ENCODE measurements at regions not wholly inside any gene's neighbourhood (a gene's known extent, or its start where the extent isn't known, plus 50 kb on each side); places are given as distances from the start of the nearest gene placed in this dataset.
"Not testable (repeated sequence)": the region's sequence is repeated elsewhere in the genome, so short reads cannot be mapped to it uniquely, and the experiment has no call there.

DNA sequence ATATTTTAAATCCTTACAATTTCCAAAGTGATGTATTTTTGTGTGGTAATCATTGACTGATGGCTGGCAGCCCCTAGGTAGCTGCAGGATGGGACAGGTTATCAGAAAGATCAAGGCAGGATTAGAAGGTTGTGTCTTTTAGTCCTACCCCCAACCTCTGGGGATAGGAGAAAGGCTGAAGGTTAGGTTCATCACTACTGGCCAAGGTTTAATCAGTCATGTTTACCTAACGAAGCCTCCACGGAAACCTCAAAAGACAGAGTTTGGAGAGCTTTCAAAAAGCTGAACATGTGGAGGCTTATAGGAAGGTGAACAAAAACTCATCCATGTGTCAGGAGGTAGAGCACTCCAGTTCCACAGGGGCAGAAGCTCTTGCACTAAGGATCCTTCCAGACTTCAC is 77.5 kb upstream of the CD163 start:
- TF ChIP-seq, protein P1, sequence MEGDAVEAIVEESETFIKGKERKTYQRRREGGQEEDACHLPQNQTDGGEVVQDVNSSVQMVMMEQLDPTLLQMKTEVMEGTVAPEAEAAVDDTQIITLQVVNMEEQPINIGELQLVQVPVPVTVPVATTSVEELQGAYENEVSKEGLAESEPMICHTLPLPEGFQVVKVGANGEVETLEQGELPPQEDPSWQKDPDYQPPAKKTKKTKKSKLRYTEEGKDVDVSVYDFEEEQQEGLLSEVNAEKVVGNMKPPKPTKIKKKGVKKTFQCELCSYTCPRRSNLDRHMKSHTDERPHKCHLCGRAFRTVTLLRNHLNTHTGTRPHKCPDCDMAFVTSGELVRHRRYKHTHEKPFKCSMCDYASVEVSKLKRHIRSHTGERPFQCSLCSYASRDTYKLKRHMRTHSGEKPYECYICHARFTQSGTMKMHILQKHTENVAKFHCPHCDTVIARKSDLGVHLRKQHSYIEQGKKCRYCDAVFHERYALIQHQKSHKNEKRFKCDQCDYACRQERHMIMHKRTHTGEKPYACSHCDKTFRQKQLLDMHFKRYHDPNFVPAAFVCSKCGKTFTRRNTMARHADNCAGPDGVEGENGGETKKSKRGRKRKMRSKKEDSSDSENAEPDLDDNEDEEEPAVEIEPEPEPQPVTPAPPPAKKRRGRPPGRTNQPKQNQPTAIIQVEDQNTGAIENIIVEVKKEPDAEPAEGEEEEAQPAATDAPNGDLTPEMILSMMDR (IDR thresholded peaks at IDR 0.05; ENCODE audit: insufficient read depth, low read length, poor library complexity, severe bottlenecking) = no peak

DNA sequence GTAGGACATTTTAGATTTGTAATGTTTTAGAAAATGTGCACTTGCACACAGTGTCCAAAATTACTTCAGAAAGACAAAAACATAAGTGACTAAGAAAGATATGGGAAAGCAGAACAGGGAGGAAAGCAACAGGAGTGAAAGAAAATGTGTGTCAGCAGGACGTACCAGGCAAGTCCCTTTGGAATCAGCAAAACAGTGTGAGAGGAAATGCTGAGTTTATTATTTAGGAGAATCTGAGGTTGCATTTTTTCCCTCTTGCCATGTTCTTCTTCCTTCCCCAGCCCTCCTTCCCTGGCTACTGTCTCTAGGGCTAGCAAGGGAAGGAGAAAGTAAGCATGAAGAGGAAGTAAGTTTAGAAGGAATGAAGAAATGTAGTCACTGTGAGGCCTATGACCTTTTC is 67.7 kb upstream of the CD163 start:
- H3K36me3 ChIP-seq (ENCODE audit: control insufficient read depth, insufficient read depth, low read length) = no peaks in the 10 kb centered on the region
- TF ChIP-seq, protein P1 (IDR thresholded peaks at IDR 0.05; ENCODE audit: insufficient read depth, low read length, poor library complexity, severe bottlenecking) = no peak
- no peak for DNase-seq (ENCODE audit: extremely low read depth, insufficient read length)
- H3K4me3 ChIP-seq (replicated peaks; ENCODE audit: low read depth, low read length) = no peak overlapping the region
- no peaks in the 10 kb centered on the region for H3K27me3 ChIP-seq (replicated peaks; ENCODE audit: control insufficient read depth, insufficient read depth, low read length)

More for the DNA sequence above, 77.5 kb upstream of the CD163 start:
- H3K36me3 ChIP-seq (ENCODE audit: control insufficient read depth, insufficient read depth, low read length) = no peaks in the 10 kb centered on the region
- no peak overlapping the region for H3K4me3 ChIP-seq (replicated peaks; ENCODE audit: low read depth, low read length)
- no peaks in the 10 kb centered on the region for H3K27me3 ChIP-seq (replicated peaks; ENCODE audit: control insufficient read depth, insufficient read depth, low read length)
- no peak for DNase-seq (ENCODE audit: extremely low read depth, insufficient read length)

DNA sequence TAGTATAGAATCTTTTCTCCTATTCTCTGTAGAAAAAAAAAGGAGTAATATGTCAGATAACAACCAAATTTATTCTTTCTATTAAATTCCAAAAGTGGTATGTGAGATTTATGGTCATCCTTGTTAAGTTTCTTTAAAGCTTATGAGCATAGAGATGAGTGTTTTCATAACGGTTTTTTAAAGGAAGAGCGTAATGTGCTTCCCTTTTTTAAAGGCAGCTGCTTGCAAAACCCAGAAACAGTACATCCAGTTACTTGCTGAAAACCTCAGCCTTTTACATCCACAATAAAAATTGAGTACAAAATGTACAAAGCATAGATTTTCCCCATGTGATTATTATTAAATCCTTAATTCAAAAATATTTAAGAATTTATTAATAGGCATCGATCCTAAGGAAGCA is 53.6 kb upstream of the CD163 start:
- no peaks in the 10 kb centered on the region for H3K36me3 ChIP-seq (ENCODE audit: control insufficient read depth, insufficient read depth, low read length)
- TF ChIP-seq, protein P1 (IDR thresholded peaks at IDR 0.05; ENCODE audit: insufficient read depth, low read length, poor library complexity, severe bottlenecking) = no peak
- H3K27me3 ChIP-seq (replicated peaks; ENCODE audit: control insufficient read depth, insufficient read depth, low read length) = no peaks in the 10 kb centered on the region
- H3K4me3 ChIP-seq (replicated peaks; ENCODE audit: low read depth, low read length) = no peak overlapping the region
- DNase-seq (ENCODE audit: extremely low read depth, insufficient read length) = no peak

DNA sequence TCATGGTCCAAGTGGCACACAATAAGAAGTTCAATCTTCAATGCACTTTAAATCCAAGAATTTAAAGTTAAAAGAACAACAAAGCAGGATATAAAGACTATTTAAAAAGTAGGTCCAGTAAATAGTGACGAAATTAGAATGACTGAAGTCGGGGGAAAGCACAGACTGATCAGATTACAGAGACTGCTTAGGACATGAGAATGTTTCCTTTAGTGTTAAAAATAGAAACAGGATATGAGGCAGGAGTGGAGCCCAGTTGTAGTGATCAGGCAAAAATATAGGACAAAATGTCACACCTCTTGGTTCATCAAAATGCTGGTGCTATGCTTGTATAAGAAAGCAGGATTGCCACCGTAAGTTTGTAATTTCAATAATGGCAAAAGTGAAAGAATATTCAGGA is 52.2 kb upstream of the CD163 start:
- DNase-seq (ENCODE audit: extremely low read depth, insufficient read length) = no peak
- no peak overlapping the region for H3K4me3 ChIP-seq (replicated peaks; ENCODE audit: low read depth, low read length)
- TF ChIP-seq, protein P1 (IDR thresholded peaks at IDR 0.05; ENCODE audit: insufficient read depth, low read length, poor library complexity, severe bottlenecking) = no peak
- H3K36me3 ChIP-seq (ENCODE audit: control insufficient read depth, insufficient read depth, low read length) = no peaks in the 10 kb centered on the region
- no peaks in the 10 kb centered on the region for H3K27me3 ChIP-seq (replicated peaks; ENCODE audit: control insufficient read depth, insufficient read depth, low read length)

DNA sequence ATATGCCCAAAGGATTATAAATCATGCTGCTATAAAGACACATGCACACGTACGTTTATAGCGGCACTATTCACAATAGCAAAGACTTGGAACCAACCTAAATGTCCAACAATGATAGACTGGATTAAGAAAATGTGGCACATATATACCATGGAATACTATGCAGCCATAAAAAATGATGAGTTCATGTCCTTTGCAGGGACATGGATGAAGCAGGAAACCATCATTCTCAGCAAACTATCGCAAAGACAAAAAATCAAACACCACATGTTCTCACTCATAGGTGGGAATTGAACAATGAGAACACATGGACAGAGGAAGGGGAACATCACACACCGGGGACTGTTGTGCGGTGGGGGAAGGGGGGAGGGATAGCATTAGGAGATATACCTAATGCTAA is 51.3 kb upstream of the CD163 start:
- not testable (repeated sequence) for H3K4me3 ChIP-seq (replicated peaks; ENCODE audit: low read depth, low read length); H3K27me3 ChIP-seq (replicated peaks; ENCODE audit: control insufficient read depth, insufficient read depth, low read length); H3K36me3 ChIP-seq (ENCODE audit: control insufficient read depth, insufficient read depth, low read length); DNase-seq (ENCODE audit: extremely low read depth, insufficient read length)
